AG20443 (cell line): ENCODE measurements at regions not wholly inside any gene's neighbourhood (a gene's known extent, or its start where the extent isn't known, plus 50 kb on each side); places are given as distances from the start of the nearest gene placed in this dataset.

Source experiments
- DNase-seq: peaks from one replicate; pipeline ENCODE4 v3.0.0; 2012; ENCODE audit warnings: low spot score, mixed read lengths

DNA sequence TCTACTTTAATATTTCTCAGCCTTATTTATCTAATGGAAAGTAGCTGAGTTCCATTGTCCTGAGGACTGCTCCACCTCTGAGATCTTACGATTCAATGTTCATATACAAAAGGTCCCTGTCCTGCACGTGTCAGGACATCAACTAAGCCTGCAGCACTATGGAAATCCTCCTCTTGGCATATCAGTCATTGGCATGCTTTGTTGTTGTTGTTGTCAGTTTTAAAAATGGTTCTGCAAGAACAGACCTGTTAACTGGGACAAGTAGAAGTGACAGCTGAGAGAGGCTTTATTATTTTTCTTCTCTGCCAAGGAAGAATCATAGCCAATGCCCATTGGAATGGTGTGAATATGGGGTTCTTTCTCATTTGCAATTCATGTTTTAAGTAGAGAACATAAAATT, 450.1 kb upstream of the PKDCC start:
- DNase-seq = no peak

DNA sequence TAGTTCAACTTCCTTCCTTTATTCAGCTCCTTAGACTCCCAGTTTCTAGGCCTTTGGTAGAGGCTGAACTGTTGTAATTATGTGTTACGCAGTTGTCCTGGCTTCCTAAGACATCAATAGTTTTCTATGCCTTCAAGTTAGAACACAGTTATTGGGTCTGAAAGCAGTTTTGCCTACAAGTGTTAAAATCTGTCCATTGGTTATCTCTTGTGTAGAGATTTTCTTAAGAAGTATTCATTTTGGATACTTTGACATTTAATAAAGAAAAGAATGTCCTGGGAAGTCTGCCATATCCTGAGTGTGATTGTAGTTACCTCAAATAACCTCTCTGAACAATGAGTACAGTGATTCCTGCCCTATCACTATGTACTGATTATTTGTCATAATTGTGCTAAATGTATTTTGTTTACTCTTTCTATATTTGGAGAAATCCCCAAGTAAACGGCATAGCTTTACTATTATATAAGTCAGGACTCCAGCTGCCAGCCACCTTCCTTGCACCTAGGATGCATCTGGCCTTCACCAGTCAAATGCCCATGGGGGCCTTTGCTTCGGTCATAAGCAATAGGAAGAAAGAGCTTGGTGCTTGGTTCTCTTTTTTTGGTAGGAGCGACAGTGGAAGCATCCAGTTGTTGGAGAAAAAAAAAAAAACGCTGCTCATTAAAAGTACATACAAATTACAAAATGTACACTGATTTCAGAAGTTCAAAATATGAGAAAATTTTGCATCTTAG, 449.5 kb upstream of the PKDCC start:
- DNase-seq = no peak

DNA sequence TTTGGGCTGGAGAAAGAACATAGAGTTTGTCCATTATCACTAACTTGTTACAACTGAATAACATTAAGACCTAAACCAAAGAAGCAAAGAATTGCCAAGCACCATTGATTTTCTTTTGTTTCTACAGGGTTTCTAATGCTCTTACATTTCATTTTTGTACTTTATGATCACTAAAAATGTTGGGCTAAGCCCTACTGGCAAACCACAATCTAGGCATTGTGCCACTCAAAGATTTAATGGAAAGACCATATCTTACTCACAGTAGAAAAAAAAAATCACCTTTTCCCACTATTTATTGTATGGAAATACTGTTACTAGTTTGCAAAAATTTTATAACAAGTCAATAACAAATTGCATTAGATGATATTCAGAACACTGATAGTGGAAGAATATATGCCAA, 447.4 kb upstream of the PKDCC start:
- DNase-seq = no peak

DNA sequence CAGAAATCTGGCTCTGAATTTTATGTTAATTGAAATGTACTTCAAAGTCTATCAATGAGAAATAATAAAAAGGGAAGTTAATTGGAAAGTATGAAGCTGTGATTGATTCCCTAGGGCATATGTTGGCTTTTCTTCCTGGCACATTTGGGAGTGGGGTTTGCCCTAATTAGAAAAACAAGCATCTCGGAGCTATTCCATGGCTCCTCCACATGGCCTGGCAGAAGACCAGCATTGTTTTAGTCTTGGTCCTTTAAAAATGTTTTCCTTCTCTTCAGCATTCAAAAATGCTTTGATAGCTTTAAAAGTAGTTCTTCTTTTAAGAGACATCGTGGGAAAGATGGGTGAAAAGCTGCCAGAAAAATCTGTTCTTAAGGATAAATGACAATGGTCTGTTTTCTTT, 445.5 kb upstream of the PKDCC start:
- DNase-seq = no peak

DNA sequence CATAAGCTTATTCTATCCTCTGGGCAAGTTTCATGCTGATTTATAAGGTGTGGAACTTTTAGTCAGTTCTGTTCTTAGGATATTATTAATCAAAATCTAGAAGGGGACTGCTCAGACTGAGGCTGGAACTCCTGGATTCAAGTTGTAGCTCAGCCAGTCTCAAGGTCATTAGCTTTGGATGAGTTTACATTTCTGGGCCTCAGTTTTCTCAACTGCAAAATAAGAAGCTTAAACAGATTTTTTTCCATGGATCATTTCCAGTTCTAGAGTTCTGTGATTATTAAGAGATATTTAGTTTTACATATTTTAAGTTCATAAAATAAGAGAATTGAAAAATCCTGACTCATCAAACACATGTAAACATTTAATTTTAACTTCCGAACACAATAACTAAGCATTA, 442.5 kb upstream of the PKDCC start:
- DNase-seq = no peak

DNA sequence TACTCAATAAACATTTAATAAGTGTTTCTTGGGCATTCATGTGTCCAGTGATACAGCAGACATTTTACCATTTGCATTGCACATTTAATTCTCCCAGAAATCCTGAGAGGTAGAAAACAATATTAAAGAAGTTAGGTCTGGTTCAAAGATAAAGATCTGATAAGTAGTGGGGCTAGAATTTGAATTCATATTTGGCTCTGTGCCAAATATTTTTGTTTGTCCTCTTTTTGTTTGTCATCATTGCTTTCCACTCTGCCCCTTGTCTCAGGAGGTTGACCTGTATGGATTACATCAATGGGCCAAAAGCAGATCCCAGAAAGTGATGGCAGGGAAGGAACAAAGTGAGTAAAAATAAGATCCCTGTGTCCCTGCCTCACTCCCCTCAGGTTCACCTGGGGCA, 441.9 kb upstream of the PKDCC start:
- no peak for DNase-seq

DNA sequence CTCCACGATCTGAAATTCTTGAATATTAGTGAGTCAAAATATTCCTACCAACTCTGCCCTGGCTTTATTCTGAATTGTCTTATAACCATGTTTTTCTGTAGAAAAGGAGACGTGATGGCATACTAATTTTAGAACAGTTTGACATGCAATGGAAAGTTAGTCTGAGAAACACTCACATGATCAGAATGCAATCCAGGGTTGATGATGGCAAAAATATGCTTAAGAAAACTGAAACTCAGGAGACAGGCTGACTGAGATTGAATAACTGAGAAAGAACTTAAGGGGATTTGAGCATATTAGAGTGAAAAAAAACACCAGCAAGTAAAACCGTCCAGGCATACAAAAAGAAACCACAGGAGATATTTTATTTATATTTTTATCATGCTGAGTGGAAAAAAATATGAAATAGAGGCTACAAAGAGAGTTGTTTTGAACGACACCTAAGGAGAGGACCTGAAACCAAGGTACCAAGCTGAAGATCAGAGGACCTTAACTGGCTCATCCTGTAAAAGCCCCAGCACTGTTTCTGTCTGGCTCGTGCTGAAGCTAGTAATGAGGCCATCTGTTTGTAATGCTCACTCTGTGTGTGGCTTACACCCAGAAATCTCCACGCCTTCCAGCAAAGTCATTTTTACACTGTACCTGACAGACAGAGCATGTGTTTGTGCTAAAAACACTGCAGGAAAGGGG, 437.2 kb upstream of the PKDCC start:
- DNase-seq = peak; percentile 47

DNA sequence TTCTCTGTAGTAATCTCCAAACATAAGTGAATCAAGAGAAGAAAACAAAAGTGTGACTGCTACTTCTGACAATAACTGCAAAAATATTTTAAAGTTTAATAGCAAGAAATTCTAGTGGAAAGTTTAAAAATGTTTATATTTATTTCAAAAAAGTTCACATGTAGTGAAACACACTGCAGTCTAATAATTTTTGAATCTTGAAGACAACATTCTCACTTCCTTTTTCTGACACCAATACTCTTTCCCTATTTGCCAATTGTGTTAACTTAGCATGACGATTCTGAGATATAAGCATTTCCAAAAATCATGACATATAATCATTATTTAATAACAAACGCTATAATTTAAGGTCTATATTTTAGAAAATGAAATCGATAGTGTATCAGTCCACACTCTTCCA, 429.1 kb upstream of the PKDCC start:
- DNase-seq = no peak

DNA sequence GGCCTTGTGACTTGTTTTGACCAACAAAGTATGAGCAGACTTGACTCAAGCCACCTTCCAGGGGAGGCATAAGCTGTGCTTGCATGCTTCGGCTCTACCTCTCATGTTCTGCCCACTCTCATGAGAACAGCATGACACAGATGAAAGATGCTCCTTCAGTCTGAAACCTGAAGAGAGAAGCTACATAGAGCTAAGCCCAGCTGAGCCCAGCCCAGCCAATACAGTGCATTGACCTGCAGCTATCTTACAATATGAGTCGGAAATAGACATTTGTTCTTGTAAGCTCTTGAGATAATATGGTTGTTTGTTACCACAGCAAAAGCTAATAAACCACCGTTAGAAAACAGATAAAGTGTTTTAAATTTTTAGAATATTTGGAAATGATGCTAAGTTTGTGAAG, 426.7 kb upstream of the PKDCC start:
- DNase-seq = no peak

DNA sequence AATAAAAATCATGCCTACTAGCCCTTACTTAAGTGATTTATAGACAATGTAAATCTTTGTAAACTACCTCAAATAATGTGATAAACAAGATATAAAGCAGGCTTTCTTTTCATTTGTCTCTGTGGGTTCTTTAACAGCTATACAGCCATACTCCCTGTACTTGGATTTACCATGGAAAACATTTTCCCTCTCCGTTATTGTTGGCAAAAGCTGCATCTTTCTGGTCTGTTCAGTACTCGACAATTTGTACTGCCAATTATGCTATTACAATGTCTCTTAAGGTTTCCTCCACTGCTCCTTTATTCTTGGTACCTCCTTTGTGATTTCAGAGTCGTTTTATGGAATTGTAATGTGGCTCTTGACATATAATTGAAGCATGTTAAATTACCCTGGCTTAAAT, 426.3 kb upstream of the PKDCC start:
- DNase-seq = no peak

DNA sequence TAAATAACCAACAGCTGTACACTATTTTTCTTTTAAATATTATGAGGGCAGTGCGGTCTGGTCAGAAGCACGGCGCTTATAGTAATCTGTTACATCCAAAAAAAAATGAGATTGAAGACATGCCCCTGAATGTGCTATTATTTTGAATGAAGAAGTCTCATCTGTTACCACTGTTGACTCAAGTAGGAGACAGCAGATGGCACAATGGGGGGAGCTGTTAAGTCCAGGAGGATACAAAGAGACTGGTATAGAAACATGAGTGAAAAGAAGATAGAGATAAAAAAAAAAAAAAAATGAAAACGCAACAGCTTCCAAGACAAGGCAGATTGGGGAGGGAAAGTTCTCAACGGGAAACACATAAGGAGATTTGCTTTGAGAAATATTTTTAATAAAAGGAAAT, 425.5 kb upstream of the PKDCC start:
- no peak for DNase-seq

DNA sequence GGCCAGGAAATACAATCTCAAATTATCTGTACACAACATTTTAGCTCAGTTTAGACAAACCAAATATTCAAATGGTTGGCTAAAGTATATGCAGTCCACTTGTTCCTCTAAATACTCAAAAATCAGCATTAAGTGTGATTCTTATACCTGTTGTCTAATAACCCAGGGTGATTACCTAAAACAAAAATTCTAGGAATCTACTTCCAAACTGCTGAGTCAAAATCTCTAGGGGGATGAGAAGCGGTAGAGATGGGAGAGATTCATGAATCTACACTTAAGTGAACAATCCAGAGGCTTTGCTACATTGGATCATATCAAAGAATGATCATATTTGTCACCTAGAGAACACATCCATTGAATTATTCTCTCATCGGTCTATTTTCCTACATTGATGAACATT, 420.9 kb upstream of the PKDCC start:
- no peak for DNase-seq

DNA sequence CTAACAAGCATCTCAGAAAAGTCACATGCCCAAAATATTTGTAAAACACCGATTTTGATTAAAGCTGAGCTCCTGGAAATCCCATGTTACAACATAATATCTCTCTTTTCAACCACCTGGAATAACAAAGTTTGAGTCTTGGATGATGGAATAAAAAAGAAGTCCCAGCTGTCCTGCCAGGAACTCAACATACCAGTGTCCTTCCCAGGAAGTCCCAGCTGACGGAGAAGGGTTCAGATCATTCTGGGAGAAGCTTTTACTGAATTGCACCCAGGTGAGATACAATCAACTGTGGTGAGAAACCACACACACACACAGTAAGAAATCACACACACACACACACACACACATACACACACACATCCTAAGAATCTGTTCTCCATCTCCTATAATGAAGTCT, 413.1 kb upstream of the PKDCC start:
- DNase-seq = no peak

DNA sequence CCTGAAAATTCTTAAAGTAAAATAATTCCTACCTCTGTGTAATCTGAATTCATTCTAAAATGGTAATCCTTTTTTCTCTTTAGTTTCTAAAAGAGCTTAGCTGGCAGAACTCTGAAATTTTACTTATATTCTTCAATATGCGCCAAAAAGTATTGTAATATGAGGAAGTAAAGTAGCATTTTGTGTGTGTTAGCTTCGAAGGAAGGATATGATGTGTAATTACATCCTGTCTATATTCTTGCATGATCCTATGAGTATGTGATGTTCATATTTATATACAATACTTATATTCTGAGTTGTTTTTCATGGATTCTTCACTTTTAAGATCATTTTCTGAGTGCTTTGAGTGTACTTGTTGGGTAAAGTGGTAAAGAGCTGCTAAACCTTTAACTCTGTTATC, 402.9 kb upstream of the PKDCC start:
- no peak for DNase-seq

DNA sequence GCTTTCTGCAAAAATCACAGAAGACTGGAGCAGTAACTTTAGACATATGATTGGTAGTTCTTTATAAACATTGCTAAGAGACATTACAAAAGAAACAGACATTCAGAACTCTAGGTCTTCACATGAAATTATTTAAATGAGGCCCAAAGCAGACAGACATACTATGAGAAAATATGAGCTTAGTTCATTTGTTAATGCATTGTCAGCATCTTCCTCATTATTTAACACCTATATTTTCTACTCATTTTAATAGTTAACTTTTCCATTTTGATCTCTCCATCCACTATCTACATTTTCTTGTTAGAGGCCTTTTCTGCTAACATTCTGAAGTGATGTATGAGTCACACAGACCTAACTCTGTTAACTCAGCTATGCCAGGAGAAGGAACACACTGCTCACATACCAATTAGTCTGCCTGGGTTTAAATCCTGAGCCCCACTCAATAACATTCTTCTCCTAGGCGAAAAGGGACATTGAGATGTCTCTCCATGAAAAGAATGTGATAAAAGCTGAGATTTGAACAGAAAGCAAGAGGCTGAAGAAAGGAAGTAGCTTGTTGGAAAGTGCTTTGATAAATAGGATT, 400.3 kb upstream of the PKDCC start:
- peak; percentile 21 for DNase-seq

DNA sequence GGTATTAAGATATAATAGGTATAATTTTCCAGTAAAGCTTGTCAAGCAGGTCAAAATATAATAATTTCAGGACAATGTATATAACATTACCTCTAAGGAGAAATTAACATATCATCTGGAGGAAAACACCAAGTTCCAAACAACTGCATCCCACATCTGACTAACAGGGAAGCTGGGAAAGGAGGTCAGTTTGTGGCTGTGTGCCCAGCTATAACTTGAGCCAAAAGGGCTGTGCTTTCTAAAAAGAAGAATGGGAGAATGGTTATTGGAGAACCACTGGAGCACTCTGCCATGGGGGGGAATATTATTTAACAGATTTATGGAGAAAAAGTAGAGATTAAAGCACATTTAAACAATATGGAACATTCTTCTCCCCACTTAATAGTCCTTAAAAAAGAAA, 390.6 kb upstream of the PKDCC start:
- DNase-seq = no peak

DNA sequence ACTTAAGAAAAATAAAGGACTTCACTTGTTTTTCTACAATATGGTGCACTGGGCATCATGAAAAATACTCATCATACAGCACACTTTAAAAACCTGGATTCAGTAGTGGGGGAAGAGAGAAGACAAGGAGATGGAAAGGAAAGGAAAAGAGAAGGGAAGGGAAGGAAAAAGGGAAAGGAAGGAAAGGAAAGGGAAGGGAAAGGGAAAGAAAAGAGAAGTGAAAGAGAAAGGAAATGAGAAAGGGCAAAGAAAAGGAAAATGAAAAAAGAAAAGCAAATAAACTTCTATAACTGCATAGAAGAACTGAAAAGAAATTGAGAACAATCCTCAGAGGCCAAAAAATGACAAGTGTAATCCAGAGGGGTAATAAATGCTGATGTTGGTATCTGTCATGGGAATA, 388.1 kb upstream of the PKDCC start:
- no peak for DNase-seq

DNA sequence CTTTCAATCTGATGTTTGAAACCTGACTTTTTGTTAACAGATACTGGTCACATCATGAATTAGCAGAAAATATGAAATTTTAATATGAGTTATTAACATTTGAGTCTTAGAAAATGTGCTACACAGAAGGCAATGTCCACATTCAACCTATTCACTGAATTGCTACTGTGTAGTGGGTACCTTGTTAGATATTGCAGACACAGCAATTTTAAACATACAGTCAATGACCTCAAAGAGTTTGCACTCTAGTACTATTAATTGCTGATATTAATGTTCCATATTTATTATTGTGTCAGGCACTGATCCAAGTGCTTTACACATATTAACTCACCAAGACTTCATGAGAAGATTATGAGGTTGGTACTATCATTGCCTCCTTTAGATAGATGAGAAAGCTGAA, 385.4 kb upstream of the PKDCC start:
- no peak for DNase-seq

DNA sequence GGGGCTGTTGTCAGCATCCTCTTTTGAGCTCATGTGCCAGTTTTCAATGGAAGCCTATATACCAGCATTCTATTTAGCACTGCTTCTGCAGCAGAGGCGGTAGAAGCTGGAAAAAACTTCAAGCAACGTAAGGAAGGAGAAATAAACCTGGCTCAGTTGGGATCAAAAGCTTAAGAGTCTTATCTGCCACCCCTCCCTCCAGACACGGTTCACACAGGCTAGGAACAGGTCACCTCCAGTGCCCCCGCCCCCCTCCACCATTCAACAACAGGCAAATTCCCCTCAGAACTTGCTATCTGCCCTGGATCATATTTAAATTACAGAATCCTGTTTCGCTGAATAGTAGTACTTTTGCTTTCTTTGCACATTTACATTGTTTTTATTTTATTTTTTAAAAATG, 384.8 kb upstream of the PKDCC start:
- DNase-seq = no peak

DNA sequence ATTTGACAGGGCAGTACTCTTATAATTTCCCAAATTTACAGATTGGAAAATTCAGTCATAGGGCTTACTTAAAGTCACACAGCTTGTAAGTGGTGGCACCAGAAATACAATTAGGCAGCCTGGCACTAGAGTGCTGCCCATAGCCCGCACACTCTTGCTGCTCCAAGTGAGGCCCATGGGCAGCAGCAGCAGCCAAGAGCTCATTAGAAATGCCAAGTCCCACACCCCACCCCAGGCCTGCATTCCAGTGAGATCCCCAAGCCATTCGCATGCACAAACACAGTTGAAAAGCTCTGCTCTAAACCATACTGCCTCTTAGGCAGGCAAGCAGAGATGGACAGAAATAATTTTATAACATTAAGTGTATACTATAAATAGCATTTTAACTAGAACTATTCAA, 379.3 kb upstream of the PKDCC start:
- DNase-seq = peak; percentile 10

DNA sequence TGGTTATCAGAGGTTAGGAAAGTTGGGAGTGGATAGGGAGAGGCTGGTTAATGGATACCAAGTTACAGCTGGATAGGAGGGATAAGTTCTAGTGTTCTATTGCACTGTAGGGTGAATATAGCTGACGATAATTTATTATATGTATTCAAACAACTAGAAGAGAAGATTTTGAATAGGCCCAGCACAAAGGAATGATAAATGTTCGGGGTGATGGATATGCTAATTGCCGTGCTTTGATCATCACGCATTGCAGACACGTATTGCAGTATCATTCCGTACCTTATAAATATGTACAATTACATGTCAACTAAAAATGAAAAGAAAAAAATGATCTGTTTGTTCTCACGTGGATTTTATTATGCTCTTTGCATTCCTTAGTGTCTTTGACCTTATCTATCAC, 369.2 kb upstream of the PKDCC start:
- no peak for DNase-seq

DNA sequence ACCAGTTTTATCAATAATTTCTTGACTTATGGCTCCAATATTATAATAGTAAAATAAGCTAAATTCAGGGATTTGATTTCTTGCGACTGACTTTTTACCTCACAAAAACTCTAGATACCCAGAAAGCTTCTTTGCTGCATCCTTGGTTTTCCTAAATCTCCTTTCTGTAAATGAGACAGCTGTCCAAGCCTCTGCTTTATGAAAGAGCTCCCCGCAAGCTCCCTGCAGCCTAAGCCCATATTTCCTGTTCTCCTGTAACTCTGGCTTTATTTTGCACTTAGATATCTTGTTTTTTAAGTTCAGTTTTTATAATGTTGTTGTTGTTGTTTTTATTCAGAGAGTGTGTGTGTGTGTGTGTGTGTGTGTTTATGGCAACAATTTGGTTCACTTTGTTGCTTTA, 361.7 kb upstream of the PKDCC start:
- DNase-seq = no peak

DNA sequence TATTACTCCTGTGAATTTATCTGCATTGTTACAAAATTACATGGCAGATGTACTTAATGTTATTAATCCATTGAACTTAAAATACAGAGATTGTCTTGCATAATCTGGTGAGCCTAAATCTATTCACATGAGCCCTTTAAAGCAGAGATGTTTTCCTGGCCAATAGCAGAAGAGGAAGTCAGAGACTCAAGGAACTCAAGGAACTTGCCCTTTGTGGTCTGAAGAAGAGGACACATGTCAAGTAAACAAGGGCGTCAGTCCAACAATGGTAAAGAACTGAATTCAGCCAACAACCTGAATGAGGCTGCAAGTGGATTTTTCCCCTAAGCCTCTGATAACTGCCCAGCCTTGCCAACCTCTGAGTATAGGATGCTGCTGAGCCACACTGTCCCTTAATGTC, 356.3 kb upstream of the PKDCC start:
- DNase-seq = no peak

DNA sequence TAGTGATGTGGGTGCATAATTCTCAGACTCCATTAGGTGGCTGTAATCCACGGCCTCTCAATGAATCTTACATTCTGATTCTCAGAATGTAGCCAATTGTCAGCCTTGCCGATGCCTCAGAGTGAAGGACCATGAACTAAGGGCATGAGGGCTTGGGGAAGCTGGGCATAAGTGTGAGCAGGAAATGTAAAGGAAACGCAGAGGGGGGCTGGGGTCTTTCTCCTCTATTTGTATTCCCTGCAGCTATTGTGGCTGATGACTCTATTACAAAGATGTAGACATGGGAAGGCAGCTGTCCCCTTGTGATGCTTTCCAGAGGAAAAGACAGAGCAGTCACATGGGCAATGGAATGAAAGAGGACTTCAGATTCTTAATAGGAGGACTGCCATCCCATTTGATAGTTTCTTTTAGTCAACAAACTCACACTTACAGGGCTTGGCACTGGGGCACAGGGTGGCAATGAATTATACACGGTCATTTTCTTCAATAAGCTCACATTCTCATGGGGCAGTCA, 353.2 kb upstream of the PKDCC start:
- DNase-seq = no peak
